ENCODE measurements at regions not wholly inside any gene's neighbourhood (a gene's known extent, or its start where the extent isn't known, plus 50 kb on each side); places are given as distances from the start of the nearest gene placed in this dataset.

- in situ Hi-C loops (cut with HindIII; ENCODE audit: low pct_ligation_motif_present, low sequenced_read_pairs): no loop called here
Observed at GRCh38 chr18:67359873-67360838, 156.4 kb downstream of the DSEL start.

GRCh38 chr18:67358947-67359346, 157.6 kb downstream of the DSEL start:
- no peaks in the 10 kb centered on the region for H3K27me3 ChIP-seq (replicated peaks)
- in situ Hi-C loops (cut with HindIII; ENCODE audit: low pct_ligation_motif_present, low sequenced_read_pairs): no loop called here
- no peak for DNase-seq
- no peak for TF ChIP-seq CTCF (IDR thresholded peaks at IDR 0.05; ENCODE audit: low read depth, low read length, missing control alignments)
- no peak overlapping the region for H3K27ac ChIP-seq
- no peak overlapping the region for H3K4me3 ChIP-seq (ENCODE audit: low read depth, low read length)
- no peaks in the 10 kb centered on the region for H3K36me3 ChIP-seq (replicated peaks)

More at GRCh38 chr18:67359873-67360838, 156.4 kb downstream of the DSEL start:
- Histone ChIP-seq H3K27ac (peak overlapping the region; percentile 92), H3K27me3 (replicated peaks) (no peaks in the 10 kb centered on the region), H3K36me3 (replicated peaks) (no peaks in the 10 kb centered on the region), H3K4me3 (ENCODE audit: low read depth, low read length) (peak overlapping the region; percentile 29)
- DNase-seq: peak; percentile 98
- TF ChIP-seq CTCF (IDR thresholded peaks at IDR 0.05; ENCODE audit: low read depth, low read length, missing control alignments): no peak

- DNase-seq: no peak
- Histone ChIP-seq H3K27me3 (replicated peaks) (no peaks in the 10 kb centered on the region), H3K4me3 (ENCODE audit: low read depth, low read length) (no peak overlapping the region), H3K27ac (no peak overlapping the region), H3K36me3 (replicated peaks) (no peaks in the 10 kb centered on the region)
- in situ Hi-C loops (cut with HindIII; ENCODE audit: low pct_ligation_motif_present, low sequenced_read_pairs): no loop called here
- TF ChIP-seq CTCF (IDR thresholded peaks at IDR 0.05; ENCODE audit: low read depth, low read length, missing control alignments): no peak
Observed at GRCh38 chr18:67354692-67355091, 161.8 kb downstream of the DSEL start.

- in situ Hi-C loops (cut with HindIII; ENCODE audit: low pct_ligation_motif_present, low sequenced_read_pairs): no loop called here
- Histone ChIP-seq H3K4me3 (ENCODE audit: low read depth, low read length) (no peak overlapping the region), H3K27me3 (replicated peaks) (no peaks in the 10 kb centered on the region), H3K27ac (no peak overlapping the region), H3K36me3 (replicated peaks) (no peaks in the 10 kb centered on the region)
- no peak for TF ChIP-seq CTCF (IDR thresholded peaks at IDR 0.05; ENCODE audit: low read depth, low read length, missing control alignments)
- DNase-seq: no peak
Observed at GRCh38 chr18:67354091-67354490, 162.4 kb downstream of the DSEL start.

- H3K36me3 ChIP-seq (replicated peaks): no peaks in the 10 kb centered on the region
- H3K27me3 ChIP-seq (replicated peaks): no peaks in the 10 kb centered on the region
- H3K27ac ChIP-seq: no peak overlapping the region
- no peak overlapping the region for H3K4me3 ChIP-seq (ENCODE audit: low read depth, low read length)
- DNase-seq: no peak
- no peak for TF ChIP-seq CTCF (IDR thresholded peaks at IDR 0.05; ENCODE audit: low read depth, low read length, missing control alignments)
- in situ Hi-C loops (cut with HindIII; ENCODE audit: low pct_ligation_motif_present, low sequenced_read_pairs): no loop called here
Observed at GRCh38 chr18:67347438-67347837, 169.1 kb downstream of the DSEL start.

All from brain microvascular endothelial cell (primary cell).